ENCODE measurements at regions not wholly inside any gene's neighbourhood (a gene's known extent, or its start where the extent isn't known, plus 50 kb on each side); places are given as distances from the start of the nearest gene placed in this dataset.
A peak's percentile ranks its signal among the peaks of the same experiment; 100 is the strongest.

DNA sequence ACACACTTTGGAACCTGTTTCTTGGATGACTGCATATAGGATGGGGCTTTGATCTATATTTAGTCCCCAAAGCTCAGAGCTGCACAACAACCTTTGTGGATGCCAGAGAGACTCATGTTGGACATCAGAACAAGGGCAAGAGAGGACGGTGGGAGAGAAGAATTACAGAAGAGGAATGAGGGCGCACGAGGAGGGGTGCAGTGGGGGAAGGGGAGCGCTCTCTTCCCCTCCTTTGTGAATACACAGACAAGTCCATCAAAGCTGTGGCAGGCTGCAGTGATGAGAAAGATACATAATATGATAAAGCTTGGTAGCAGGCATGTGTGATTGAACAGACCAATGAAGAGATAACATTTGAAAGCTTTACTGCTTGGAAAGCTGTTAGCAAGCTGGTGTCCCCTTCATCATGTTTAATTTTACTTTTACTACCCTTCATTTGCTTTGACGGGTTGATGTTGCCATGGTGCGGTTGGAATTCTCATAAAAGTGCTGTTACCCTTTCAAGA lies 857.8 kb downstream of the KCNMA1 start:
- no peak overlapping the region for H2AFZ ChIP-seq (ENCODE audit: low read length)
- BruUV-seq (replicated peaks) = no TSS peak
- H3K79me2 ChIP-seq (ENCODE audit: low read length) = no peaks in the 10 kb centered on the region

DNA sequence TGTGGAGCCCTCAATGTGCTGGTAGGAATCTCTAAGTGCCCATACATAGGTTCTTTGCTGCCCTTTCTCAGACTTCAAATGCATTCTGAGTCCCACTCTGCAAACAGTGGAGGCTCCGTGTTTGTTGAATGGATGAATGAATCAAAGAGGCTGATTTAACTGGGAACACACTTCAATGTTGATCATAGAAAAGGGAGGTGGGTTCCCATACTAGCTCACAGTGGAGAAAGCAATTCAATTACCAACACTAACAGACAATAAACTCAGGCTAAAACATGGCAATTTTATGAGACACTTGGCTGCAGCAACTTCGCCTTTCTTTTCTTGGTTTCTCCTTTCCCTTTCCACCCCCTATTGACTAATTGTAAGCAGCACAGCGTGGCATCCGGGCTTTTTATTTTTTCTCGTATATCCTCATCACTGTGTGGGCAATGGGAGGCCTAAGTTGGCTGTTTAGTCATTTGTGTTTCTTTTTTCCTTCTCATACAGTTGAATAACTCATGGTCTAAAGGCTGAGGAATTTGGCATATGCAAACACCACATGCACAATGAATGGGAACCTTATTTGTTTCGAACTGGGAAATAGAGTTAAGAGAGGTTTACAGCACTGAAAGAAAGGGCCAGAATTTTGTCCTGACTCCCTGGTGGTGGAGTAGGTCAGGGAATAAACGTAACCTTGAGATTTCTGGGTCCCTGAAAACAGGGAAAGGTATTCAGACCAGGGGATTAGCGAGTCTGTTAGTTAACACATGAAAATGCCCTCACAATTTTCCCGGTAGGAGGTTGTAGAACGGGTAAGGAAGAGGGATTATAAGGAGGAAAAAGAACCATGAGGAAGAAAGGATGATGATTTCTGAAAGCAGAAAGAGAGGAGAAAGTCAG lies 858.5 kb downstream of the KCNMA1 start:
- no peak overlapping the region for H3K4me3 ChIP-seq (ENCODE audit: low read length)
- H4K20me1 ChIP-seq (ENCODE audit: low read length) = no peaks in the 10 kb centered on the region
- no peaks in the 10 kb centered on the region for H3F3A ChIP-seq (ENCODE audit: low read length, unreplicated experiment)
- intact Hi-C loops (cut with micrococcal nuclease) = no loop called here
- no peaks in the 10 kb centered on the region for H3K9me2 ChIP-seq (replicated peaks; ENCODE audit: low read length)
- H3K4me2 ChIP-seq (ENCODE audit: low read length) = no peak overlapping the region
- TF ChIP-seq EZH2 (IDR thresholded peaks at IDR 0.05; ENCODE audit: low read length, unreplicated experiment) (no peak), EZH2phosphoT487 (IDR thresholded peaks at IDR 0.05; ENCODE audit: borderline replicate concordance, low read length) (no peak)
- TF ChIP-seq, protein P1, sequence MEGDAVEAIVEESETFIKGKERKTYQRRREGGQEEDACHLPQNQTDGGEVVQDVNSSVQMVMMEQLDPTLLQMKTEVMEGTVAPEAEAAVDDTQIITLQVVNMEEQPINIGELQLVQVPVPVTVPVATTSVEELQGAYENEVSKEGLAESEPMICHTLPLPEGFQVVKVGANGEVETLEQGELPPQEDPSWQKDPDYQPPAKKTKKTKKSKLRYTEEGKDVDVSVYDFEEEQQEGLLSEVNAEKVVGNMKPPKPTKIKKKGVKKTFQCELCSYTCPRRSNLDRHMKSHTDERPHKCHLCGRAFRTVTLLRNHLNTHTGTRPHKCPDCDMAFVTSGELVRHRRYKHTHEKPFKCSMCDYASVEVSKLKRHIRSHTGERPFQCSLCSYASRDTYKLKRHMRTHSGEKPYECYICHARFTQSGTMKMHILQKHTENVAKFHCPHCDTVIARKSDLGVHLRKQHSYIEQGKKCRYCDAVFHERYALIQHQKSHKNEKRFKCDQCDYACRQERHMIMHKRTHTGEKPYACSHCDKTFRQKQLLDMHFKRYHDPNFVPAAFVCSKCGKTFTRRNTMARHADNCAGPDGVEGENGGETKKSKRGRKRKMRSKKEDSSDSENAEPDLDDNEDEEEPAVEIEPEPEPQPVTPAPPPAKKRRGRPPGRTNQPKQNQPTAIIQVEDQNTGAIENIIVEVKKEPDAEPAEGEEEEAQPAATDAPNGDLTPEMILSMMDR (conservative IDR thresholded peaks at IDR 0.05; ENCODE audit: low read depth, low read length) = peak; percentile 56
- H3K9ac ChIP-seq (ENCODE audit: low read length) = no peak overlapping the region
- no peak overlapping the region for H3K27ac ChIP-seq (ENCODE audit: low read length)
- DNase-seq (peak; percentile 64), ATAC-seq (peak; percentile 58)
- BruUV-seq (replicated peaks) = no TSS peak
- ChIA-PET POLR2A (ENCODE audit: unreplicated experiment) (no interaction called here), CTCF (no interaction called here)
- no peaks in the 10 kb centered on the region for H3K79me2 ChIP-seq (ENCODE audit: low read length)
- no peak overlapping the region for H2AFZ ChIP-seq (ENCODE audit: low read length)
- H3K27me3 ChIP-seq (ENCODE audit: low read length) = peaks cover 37% of the 10 kb centered on the region
- H3K4me1 ChIP-seq (ENCODE audit: insufficient read depth, low read length) = no peaks in the 10 kb centered on the region
- no peaks in the 10 kb centered on the region for H3K36me3 ChIP-seq (ENCODE audit: low read depth, low read length)
- peaks cover 8% of the 10 kb centered on the region; the same call in 1 of the 2 replicates for H3K9me3 ChIP-seq (ENCODE audit: low read length)

More for the DNA sequence above, 857.8 kb downstream of the KCNMA1 start:
- Histone ChIP-seq H3K9me2 (replicated peaks; ENCODE audit: low read length) (no peaks in the 10 kb centered on the region), H3K4me1 (ENCODE audit: insufficient read depth, low read length) (no peaks in the 10 kb centered on the region), H3K27me3 (ENCODE audit: low read length) (peaks cover 37% of the 10 kb centered on the region), H4K20me1 (ENCODE audit: low read length) (no peaks in the 10 kb centered on the region), H3K4me2 (ENCODE audit: low read length) (no peak overlapping the region), H3F3A (ENCODE audit: low read length, unreplicated experiment) (no peaks in the 10 kb centered on the region), H3K9ac (ENCODE audit: low read length) (no peak overlapping the region), H3K4me3 (ENCODE audit: low read length) (no peak overlapping the region), H3K9me3 (ENCODE audit: low read length) (peaks cover 7% of the 10 kb centered on the region; the same call in 1 of the 2 replicates), H3K27ac (ENCODE audit: low read length) (no peak overlapping the region), H3K36me3 (ENCODE audit: low read depth, low read length) (no peaks in the 10 kb centered on the region)
- intact Hi-C loops (cut with micrococcal nuclease) = no loop called here
- CTCF ChIA-PET = no interaction called here
- no peak for ATAC-seq
- POLR2A ChIA-PET (ENCODE audit: unreplicated experiment) = no interaction called here
- no peak for DNase-seq
- TF ChIP-seq, protein P1 (conservative IDR thresholded peaks at IDR 0.05; ENCODE audit: low read depth, low read length) = no peak
- TF ChIP-seq EZH2 (IDR thresholded peaks at IDR 0.05; ENCODE audit: low read length, unreplicated experiment) (no peak), EZH2phosphoT487 (IDR thresholded peaks at IDR 0.05; ENCODE audit: borderline replicate concordance, low read length) (no peak)
